ENCODE measurements at regions not wholly inside any gene's neighbourhood (a gene's known extent, or its start where the extent isn't known, plus 50 kb on each side); places are given as distances from the start of the nearest gene placed in this dataset.
A peak's percentile ranks its signal among the peaks of the same experiment; 100 is the strongest.

- DNase-seq: no peak
These were observed 112.7 kb upstream of the FERMT1 start for GRCh38 chr20:6235510-6235909.

GRCh38 chr20:6232436-6232835 is 109.6 kb upstream of the FERMT1 start:
- DNase-seq: no peak

GRCh38 chr20:6231556-6231955 is 108.7 kb upstream of the FERMT1 start:
- DNase-seq: no peak

GRCh38 chr20:6228302-6228843 is 105.5 kb upstream of the FERMT1 start:
- no peak for DNase-seq

- DNase-seq: no peak
These were observed 90.5 kb upstream of the FERMT1 start for GRCh38 chr20:6213311-6213710.

- no peak for DNase-seq
These were observed 90.1 kb upstream of the FERMT1 start for GRCh38 chr20:6212903-6213302.

- DNase-seq: no peak
These were observed 86.3 kb upstream of the FERMT1 start for GRCh38 chr20:6209093-6209492.

- no peak for DNase-seq
These were observed 77.3 kb upstream of the FERMT1 start for GRCh38 chr20:6200092-6200491.

GRCh38 chr20:6185268-6185667 is 62.4 kb upstream of the FERMT1 start:
- DNase-seq: no peak

- no peak for DNase-seq
These were observed 61.3 kb upstream of the FERMT1 start for GRCh38 chr20:6184086-6184485.

- DNase-seq: no peak
These were observed 57.7 kb upstream of the FERMT1 start for GRCh38 chr20:6180531-6180930.

- peak in 2 of 51 donors; percentile 3 to 32 for DNase-seq
These were observed 55.7 kb upstream of the FERMT1 start for GRCh38 chr20:6178537-6178936.

GRCh38 chr20:6173481-6173880 is 50.7 kb upstream of the FERMT1 start:
- DNase-seq: no peak

All from hypothalamus (tissue), 51 donors.